Upper lobe of left lung (tissue), 6 donors: ENCODE measurements at regions not wholly inside any gene's neighbourhood (a gene's known extent, or its start where the extent isn't known, plus 50 kb on each side); places are given as distances from the start of the nearest gene placed in this dataset.

Experiments
- ATAC-seq, 2 donors: fragments of 200-7000 bp; cut with Tn5 transposase; one replicate each; pipeline ENCODE4 v1.9.1; 2022; ENCODE audit warnings: mild to moderate bottlenecking in 2 of 2, moderate library complexity in 2 of 2; ENCODE audit not compliant: low FRiP score in 2 of 2
- DNase-seq, 2 donors: peaks; one replicate each; pipeline ENCODE4 v3.0.0-alpha.2; 2019 to 2020
- H3K27ac ChIP-seq, 4 donors: fragments of 200-600 bp; sonication (generic); one replicate each; pipeline ENCODE4 v1.5.1; 2016 to 2019
- H3K27me3 ChIP-seq, 4 donors: fragments of 200-600 bp; sonication (generic); one replicate each; pipeline ENCODE4 v1.5.1; 2017 to 2019
- H3K36me3 ChIP-seq, 4 donors: fragments of 200-600 bp; sonication (generic); one replicate each; pipeline ENCODE4 v1.5.1; 2016 to 2019
- H3K4me1 ChIP-seq, 4 donors: fragments of 200-600 bp; sonication (generic); one replicate each; pipeline ENCODE4 v1.5.1; 2018 to 2019
- H3K4me3 ChIP-seq, 4 donors: fragments of 200-600 bp; sonication (generic); one replicate each; pipeline ENCODE4 v1.5.1; 2017 to 2019; ENCODE audit warnings: mild to moderate bottlenecking in 2 of 4, moderate library complexity in 1 of 4
- H3K9me3 ChIP-seq, 4 donors: fragments of 200-600 bp; sonication (generic); one replicate each; pipeline ENCODE4 v1.5.1; 2018 to 2019
- EP300 ChIP-seq, 4 donors: sonication (generic); formaldehyde crosslinking; IDR thresholded peaks; one replicate each; pipeline ENCODE4 v1.5.1; 2017; ENCODE audit warnings: antibody characterized with exemption in 4 of 4, control low read depth in 2 of 4
- POLR2A ChIP-seq, 4 donors: fragments of 450-650 bp; IDR thresholded peaks; one replicate each; pipeline ENCODE4 v1.5.1; 2016 to 2017; ENCODE audit warnings: antibody characterized with exemption in 4 of 4, mild to moderate bottlenecking in 2 of 4
- POLR2AphosphoS5 ChIP-seq, 2 donors: sonication (generic); formaldehyde crosslinking; IDR thresholded peaks; one replicate each; pipeline ENCODE4 v1.5.1; 2017; ENCODE audit warnings: antibody characterized with exemption in 2 of 2
- WGBS, 2 donors: methylation state at CpG; one replicate each; pipeline ENCODE4 v1.1.5; 2017 to 2018; 5-methylcytosine and 5-hydroxymethylcytosine counted together
- TF ChIP-seq, protein P1 (sequence below), 6 experiments: fragments of 450-650 bp in 4 of 6; fragments of 200-600 bp in 2 of 6; sonication (generic) in 2 of 6; IDR thresholded peaks; one replicate each; pipeline ENCODE4 v1.5.1; 2016 to 2019; ENCODE audit warnings: antibody characterized with exemption in 6 of 6
- donor health status: DM: no; HTN: no; CAD: no; lungs with moderate emphysema.
- donor health status: DM: no; HTN: yes; CAD: no; lungs with severe emphysema.

DNA sequence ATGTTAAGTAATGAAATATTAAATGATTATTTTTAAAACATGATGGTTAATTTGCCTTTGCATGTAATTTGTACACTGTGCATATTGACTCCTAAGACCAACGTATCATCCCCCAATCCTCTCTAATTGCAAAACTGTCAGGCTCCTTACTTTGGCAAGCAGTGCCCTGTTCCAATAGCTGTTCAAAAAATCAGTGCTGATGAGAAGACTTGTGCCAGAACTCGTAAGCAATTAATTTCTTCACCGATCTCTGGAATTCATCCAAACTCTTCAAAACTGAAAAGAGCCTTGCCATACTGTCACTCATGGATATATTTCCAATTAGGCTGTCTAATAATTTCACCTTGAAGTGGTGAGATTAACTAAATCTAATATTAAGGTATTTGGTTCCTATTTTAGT lies 493.9 kb upstream of the NDST4 start:
- no peaks in the 10 kb centered on the region for H3K4me1 ChIP-seq
- DNase-seq (no peak), ATAC-seq (no peak)
- 77 to 79% methylated on average over 3 of the region's 3 CpGs for WGBS, 2 donors
- H3K9me3 ChIP-seq = no peaks in the 10 kb centered on the region
- H3K27ac ChIP-seq = no peak overlapping the region
- H3K27me3 ChIP-seq = no peaks in the 10 kb centered on the region
- TF ChIP-seq POLR2A (IDR thresholded peaks at IDR 0.05) (no peak), POLR2AphosphoS5 (IDR thresholded peaks at IDR 0.05) (no peak), EP300 (IDR thresholded peaks at IDR 0.05) (no peak)
- TF ChIP-seq, protein P1, sequence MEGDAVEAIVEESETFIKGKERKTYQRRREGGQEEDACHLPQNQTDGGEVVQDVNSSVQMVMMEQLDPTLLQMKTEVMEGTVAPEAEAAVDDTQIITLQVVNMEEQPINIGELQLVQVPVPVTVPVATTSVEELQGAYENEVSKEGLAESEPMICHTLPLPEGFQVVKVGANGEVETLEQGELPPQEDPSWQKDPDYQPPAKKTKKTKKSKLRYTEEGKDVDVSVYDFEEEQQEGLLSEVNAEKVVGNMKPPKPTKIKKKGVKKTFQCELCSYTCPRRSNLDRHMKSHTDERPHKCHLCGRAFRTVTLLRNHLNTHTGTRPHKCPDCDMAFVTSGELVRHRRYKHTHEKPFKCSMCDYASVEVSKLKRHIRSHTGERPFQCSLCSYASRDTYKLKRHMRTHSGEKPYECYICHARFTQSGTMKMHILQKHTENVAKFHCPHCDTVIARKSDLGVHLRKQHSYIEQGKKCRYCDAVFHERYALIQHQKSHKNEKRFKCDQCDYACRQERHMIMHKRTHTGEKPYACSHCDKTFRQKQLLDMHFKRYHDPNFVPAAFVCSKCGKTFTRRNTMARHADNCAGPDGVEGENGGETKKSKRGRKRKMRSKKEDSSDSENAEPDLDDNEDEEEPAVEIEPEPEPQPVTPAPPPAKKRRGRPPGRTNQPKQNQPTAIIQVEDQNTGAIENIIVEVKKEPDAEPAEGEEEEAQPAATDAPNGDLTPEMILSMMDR (IDR thresholded peaks at IDR 0.05) = no peak
- no peak overlapping the region for H3K4me3 ChIP-seq
- H3K36me3 ChIP-seq = no peaks in the 10 kb centered on the region

GRCh38 chr4:115596265-115597001 lies 483.0 kb upstream of the NDST4 start:
- Histone ChIP-seq H3K4me1 (no peaks in the 10 kb centered on the region), H3K36me3 (no peaks in the 10 kb centered on the region), H3K4me3 (no peak overlapping the region), H3K27me3 (no peaks in the 10 kb centered on the region), H3K9me3 (no peaks in the 10 kb centered on the region), H3K27ac (no peak overlapping the region)
- 60 to 77% methylated on average over 3 of the region's 3 CpGs for WGBS, 2 donors
- DNase-seq (no peak), ATAC-seq (no peak)
- TF ChIP-seq POLR2A (IDR thresholded peaks at IDR 0.05) (no peak), EP300 (IDR thresholded peaks at IDR 0.05) (no peak), POLR2AphosphoS5 (IDR thresholded peaks at IDR 0.05) (no peak)
- TF ChIP-seq, protein P1 (IDR thresholded peaks at IDR 0.05) = no peak

- H3K4me1 ChIP-seq = no peaks in the 10 kb centered on the region
- H3K9me3 ChIP-seq = no peaks in the 10 kb centered on the region
- no peak overlapping the region for H3K4me3 ChIP-seq
- H3K27me3 ChIP-seq = no peaks in the 10 kb centered on the region
- H3K36me3 ChIP-seq = no peaks in the 10 kb centered on the region
- ATAC-seq = no peak
- TF ChIP-seq, protein P1 (IDR thresholded peaks at IDR 0.05) = no peak
- TF ChIP-seq POLR2A (IDR thresholded peaks at IDR 0.05) = no peak
- no peak overlapping the region for H3K27ac ChIP-seq
- no peak for DNase-seq
Observed at GRCh38 chr4:115580901-115581300, 467.5 kb upstream of the NDST4 start.

GRCh38 chr4:115575851-115576250 lies 462.4 kb upstream of the NDST4 start:
- H3K4me3 ChIP-seq = no peak overlapping the region
- ATAC-seq (no peak), DNase-seq (no peak)
- H3K9me3 ChIP-seq = no peaks in the 10 kb centered on the region
- no peak overlapping the region for H3K27ac ChIP-seq
- TF ChIP-seq, protein P1 (IDR thresholded peaks at IDR 0.05) = no peak
- TF ChIP-seq EP300 (IDR thresholded peaks at IDR 0.05) (no peak), POLR2AphosphoS5 (IDR thresholded peaks at IDR 0.05) (no peak), POLR2A (IDR thresholded peaks at IDR 0.05) (no peak)
- H3K27me3 ChIP-seq = no peaks in the 10 kb centered on the region
- no peaks in the 10 kb centered on the region for H3K36me3 ChIP-seq
- 48 to 66% methylated on average over 1 of the region's 1 CpG for WGBS, 2 donors
- no peaks in the 10 kb centered on the region for H3K4me1 ChIP-seq

DNA sequence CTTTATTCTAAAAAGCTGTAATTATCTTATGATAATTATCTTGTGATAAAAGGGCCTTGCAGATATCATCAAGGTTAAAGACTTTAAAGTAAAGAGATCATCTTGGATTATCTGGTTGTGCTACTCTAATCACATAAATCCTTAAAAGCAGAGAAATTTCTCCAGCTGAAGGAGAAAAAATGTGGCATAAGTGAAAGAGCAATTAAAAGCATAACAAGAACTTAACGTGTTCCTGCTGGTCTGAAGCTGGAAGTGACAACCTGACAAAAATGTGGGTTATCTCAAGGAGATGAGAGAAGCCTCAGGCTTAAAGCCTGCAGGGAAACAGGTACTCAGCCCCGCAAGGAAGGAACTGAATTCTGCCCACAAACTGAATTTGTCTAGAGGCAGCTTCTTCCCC lies 449.1 kb upstream of the NDST4 start:
- DNase-seq (no peak), ATAC-seq (no peak)
- Histone ChIP-seq H3K27me3 (no peaks in the 10 kb centered on the region), H3K4me3 (no peak overlapping the region), H3K36me3 (no peaks in the 10 kb centered on the region), H3K27ac (no peak overlapping the region), H3K9me3 (no peaks in the 10 kb centered on the region), H3K4me1 (no peaks in the 10 kb centered on the region)
- TF ChIP-seq EP300 (IDR thresholded peaks at IDR 0.05) (no peak), POLR2A (IDR thresholded peaks at IDR 0.05) (no peak)
- 20 to 22% methylated on average over 2 of the region's 2 CpGs for WGBS, 2 donors
